ENCODE measurements at regions not wholly inside any gene's neighbourhood (a gene's known extent, or its start where the extent isn't known, plus 50 kb on each side); places are given as distances from the start of the nearest gene placed in this dataset.

DNA sequence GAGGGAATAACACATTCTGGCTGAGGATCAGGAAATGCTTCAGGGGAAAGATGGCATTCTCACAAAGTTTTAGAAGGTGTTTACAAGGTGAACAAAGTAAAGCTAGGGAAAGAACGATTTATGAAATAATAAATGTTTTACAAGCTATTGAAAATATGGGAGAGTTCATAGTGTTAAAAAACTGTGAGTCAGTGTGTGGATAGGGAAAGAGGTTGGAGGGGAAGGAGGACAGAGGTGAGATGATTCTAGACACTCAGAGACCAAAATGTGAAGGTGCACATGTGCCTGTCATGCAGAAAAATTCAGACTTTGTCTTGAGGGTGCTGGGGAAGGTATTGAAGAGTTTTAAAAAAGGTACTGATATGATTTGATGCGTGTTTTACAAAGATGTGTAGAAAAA is 476.1 kb downstream of the TDRD3 start:
- no peak for TF ChIP-seq CTCF (IDR thresholded peaks at IDR 0.05)
- TF ChIP-seq POLR2A (IDR thresholded peaks at IDR 0.05) = no peak
- no peak for TF ChIP-seq POLR2AphosphoS5 (IDR thresholded peaks at IDR 0.05)

All from breast epithelium (tissue), 3 donors.